ENCODE measurements at regions not wholly inside any gene's neighbourhood (a gene's known extent, or its start where the extent isn't known, plus 50 kb on each side); places are given as distances from the start of the nearest gene placed in this dataset.

- no peaks in the 10 kb centered on the region for H3K36me3 ChIP-seq (replicated peaks)
- DNase-seq, result no peak
- in situ Hi-C loops (cut with HindIII; ENCODE audit: low pct_ligation_motif_present, low sequenced_read_pairs), result no loop called here
- H3K27me3 ChIP-seq (replicated peaks), result no peaks in the 10 kb centered on the region
- no peak for TF ChIP-seq CTCF (IDR thresholded peaks at IDR 0.05; ENCODE audit: low read depth, low read length, missing control alignments)
- H3K4me3 ChIP-seq (ENCODE audit: low read depth, low read length), result no peak overlapping the region
- no peak overlapping the region for H3K27ac ChIP-seq
Measured at GRCh38 chr4:117491516-117491915, 406.1 kb upstream of the TRAM1L1 start.

GRCh38 chr4:117495802-117496201 lies 410.4 kb upstream of the TRAM1L1 start:
- H3K36me3 ChIP-seq (replicated peaks), result no peaks in the 10 kb centered on the region
- in situ Hi-C loops (cut with HindIII; ENCODE audit: low pct_ligation_motif_present, low sequenced_read_pairs), result no loop called here
- H3K27me3 ChIP-seq (replicated peaks), result no peaks in the 10 kb centered on the region
- no peak for TF ChIP-seq CTCF (IDR thresholded peaks at IDR 0.05; ENCODE audit: low read depth, low read length, missing control alignments)
- DNase-seq, result no peak
- H3K27ac ChIP-seq, result no peak overlapping the region
- no peak overlapping the region for H3K4me3 ChIP-seq (ENCODE audit: low read depth, low read length)

GRCh38 chr4:117512414-117512813 lies 427.0 kb upstream of the TRAM1L1 start:
- Histone ChIP-seq H3K36me3 (replicated peaks) (no peaks in the 10 kb centered on the region), H3K4me3 (ENCODE audit: low read depth, low read length) (no peak overlapping the region), H3K27me3 (replicated peaks) (no peaks in the 10 kb centered on the region), H3K27ac (no peak overlapping the region)
- in situ Hi-C loops (cut with HindIII; ENCODE audit: low pct_ligation_motif_present, low sequenced_read_pairs), result no loop called here
- no peak for TF ChIP-seq CTCF (IDR thresholded peaks at IDR 0.05; ENCODE audit: low read depth, low read length, missing control alignments)
- no peak for DNase-seq

- DNase-seq, result no peak
- H3K36me3 ChIP-seq (replicated peaks), result no peaks in the 10 kb centered on the region
- no peaks in the 10 kb centered on the region for H3K27me3 ChIP-seq (replicated peaks)
- in situ Hi-C loops (cut with HindIII; ENCODE audit: low pct_ligation_motif_present, low sequenced_read_pairs), result no loop called here
- no peak overlapping the region for H3K4me3 ChIP-seq (ENCODE audit: low read depth, low read length)
- no peak overlapping the region for H3K27ac ChIP-seq
- TF ChIP-seq CTCF (IDR thresholded peaks at IDR 0.05; ENCODE audit: low read depth, low read length, missing control alignments), result no peak
Measured at GRCh38 chr4:117514391-117515175, 429.2 kb upstream of the TRAM1L1 start.

GRCh38 chr4:117515921-117516320 lies 430.5 kb upstream of the TRAM1L1 start:
- in situ Hi-C loops (cut with HindIII; ENCODE audit: low pct_ligation_motif_present, low sequenced_read_pairs), result no loop called here
- no peaks in the 10 kb centered on the region for H3K36me3 ChIP-seq (replicated peaks)
- H3K27ac ChIP-seq, result no peak overlapping the region
- no peak for TF ChIP-seq CTCF (IDR thresholded peaks at IDR 0.05; ENCODE audit: low read depth, low read length, missing control alignments)
- no peak overlapping the region for H3K4me3 ChIP-seq (ENCODE audit: low read depth, low read length)
- no peaks in the 10 kb centered on the region for H3K27me3 ChIP-seq (replicated peaks)
- no peak for DNase-seq

- in situ Hi-C loops (cut with HindIII; ENCODE audit: low pct_ligation_motif_present, low sequenced_read_pairs), result no loop called here
- H3K36me3 ChIP-seq (replicated peaks), result no peaks in the 10 kb centered on the region
- no peak overlapping the region for H3K4me3 ChIP-seq (ENCODE audit: low read depth, low read length)
- TF ChIP-seq CTCF (IDR thresholded peaks at IDR 0.05; ENCODE audit: low read depth, low read length, missing control alignments), result no peak
- H3K27ac ChIP-seq, result no peak overlapping the region
- DNase-seq, result no peak
- H3K27me3 ChIP-seq (replicated peaks), result no peaks in the 10 kb centered on the region
Measured at GRCh38 chr4:117527601-117528000, 442.2 kb upstream of the TRAM1L1 start.
